Peyer's patch (tissue), 4 donors: ENCODE measurements at regions not wholly inside any gene's neighbourhood (a gene's known extent, or its start where the extent isn't known, plus 50 kb on each side); places are given as distances from the start of the nearest gene placed in this dataset.

ENCODE experiments used
- DNase-seq, 3 donors: peaks; one replicate each; pipeline ENCODE4 v3.0.0-alpha.2; 2017 to 2019
- H3K27ac ChIP-seq, 4 donors: fragments of 200-600 bp; sonication (generic); one replicate each; pipeline ENCODE4 v1.5.1; 2016 to 2019
- H3K27me3 ChIP-seq, 2 donors: fragments of 200-600 bp; sonication (generic); one replicate each; pipeline ENCODE4 v1.5.1; 2019
- H3K36me3 ChIP-seq, 3 donors: fragments of 200-600 bp; sonication (generic); one replicate each; pipeline ENCODE4 v1.5.1; 2016 to 2019
- H3K4me1 ChIP-seq, 4 donors: fragments of 200-600 bp; sonication (generic); one replicate each; pipeline ENCODE4 v1.5.1; 2016 to 2019
- H3K4me3 ChIP-seq, 4 donors: fragments of 200-600 bp; sonication (generic); 1 replicate in 3 of 4; 2 replicates in 1 of 4; pipeline ENCODE4 v1.5.1; 2016 to 2019; ENCODE audit warnings: mild to moderate bottlenecking in 1 of 4
- H3K9me3 ChIP-seq, 4 donors: fragments of 200-600 bp; sonication (generic); one replicate each; pipeline ENCODE4 v1.5.1; 2016 to 2019; ENCODE audit warnings: mild to moderate bottlenecking in 1 of 4
- POLR2A ChIP-seq, 2 donors: fragments of 450-650 bp; IDR thresholded peaks; one replicate each; pipeline ENCODE4 v1.5.1; 2017; ENCODE audit warnings: antibody characterized with exemption in 2 of 2, mild to moderate bottlenecking in 2 of 2, moderate library complexity in 2 of 2
- TF ChIP-seq, protein P1 (sequence below), 6 experiments: fragments of 450-650 bp in 4 of 6; fragments of 200-600 bp in 2 of 6; sonication (generic) in 1 of 6; IDR thresholded peaks; one replicate each; pipeline ENCODE4 v1.5.1; 2017 to 2019; ENCODE audit warnings: antibody characterized with exemption in 6 of 6, mild to moderate bottlenecking in 3 of 6, moderate library complexity in 1 of 6

DNA sequence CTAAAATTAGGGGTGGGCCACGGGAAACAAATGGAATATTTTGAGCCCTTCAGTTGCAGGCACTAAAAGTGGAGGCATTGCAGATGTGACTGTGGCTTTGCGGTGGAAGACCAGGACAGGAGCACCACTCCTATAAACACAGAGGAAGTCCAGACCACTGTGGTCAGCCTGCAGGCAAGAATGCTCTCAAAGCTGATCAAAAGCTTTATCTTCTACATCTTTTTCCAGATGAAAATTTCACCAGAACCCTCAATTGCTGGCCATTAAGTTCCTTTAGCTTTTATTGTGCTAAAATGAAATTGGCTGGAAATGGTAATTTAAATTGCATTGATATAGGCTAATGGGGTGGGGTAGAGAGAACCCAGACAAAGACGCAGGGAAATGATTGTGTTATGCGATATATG is 208.8 kb downstream of the ERCC6L2 start:
- Histone ChIP-seq H3K27ac (no peak overlapping the region), H3K4me1 (no peaks in the 10 kb centered on the region), H3K4me3 (no peak overlapping the region), H3K27me3 (no peaks in the 10 kb centered on the region), H3K9me3 (no peaks in the 10 kb centered on the region), H3K36me3 (no peaks in the 10 kb centered on the region)
- TF ChIP-seq POLR2A (IDR thresholded peaks at IDR 0.05) = no peak
- TF ChIP-seq, protein P1, sequence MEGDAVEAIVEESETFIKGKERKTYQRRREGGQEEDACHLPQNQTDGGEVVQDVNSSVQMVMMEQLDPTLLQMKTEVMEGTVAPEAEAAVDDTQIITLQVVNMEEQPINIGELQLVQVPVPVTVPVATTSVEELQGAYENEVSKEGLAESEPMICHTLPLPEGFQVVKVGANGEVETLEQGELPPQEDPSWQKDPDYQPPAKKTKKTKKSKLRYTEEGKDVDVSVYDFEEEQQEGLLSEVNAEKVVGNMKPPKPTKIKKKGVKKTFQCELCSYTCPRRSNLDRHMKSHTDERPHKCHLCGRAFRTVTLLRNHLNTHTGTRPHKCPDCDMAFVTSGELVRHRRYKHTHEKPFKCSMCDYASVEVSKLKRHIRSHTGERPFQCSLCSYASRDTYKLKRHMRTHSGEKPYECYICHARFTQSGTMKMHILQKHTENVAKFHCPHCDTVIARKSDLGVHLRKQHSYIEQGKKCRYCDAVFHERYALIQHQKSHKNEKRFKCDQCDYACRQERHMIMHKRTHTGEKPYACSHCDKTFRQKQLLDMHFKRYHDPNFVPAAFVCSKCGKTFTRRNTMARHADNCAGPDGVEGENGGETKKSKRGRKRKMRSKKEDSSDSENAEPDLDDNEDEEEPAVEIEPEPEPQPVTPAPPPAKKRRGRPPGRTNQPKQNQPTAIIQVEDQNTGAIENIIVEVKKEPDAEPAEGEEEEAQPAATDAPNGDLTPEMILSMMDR (IDR thresholded peaks at IDR 0.05) = no peak
- DNase-seq = no peak

DNA sequence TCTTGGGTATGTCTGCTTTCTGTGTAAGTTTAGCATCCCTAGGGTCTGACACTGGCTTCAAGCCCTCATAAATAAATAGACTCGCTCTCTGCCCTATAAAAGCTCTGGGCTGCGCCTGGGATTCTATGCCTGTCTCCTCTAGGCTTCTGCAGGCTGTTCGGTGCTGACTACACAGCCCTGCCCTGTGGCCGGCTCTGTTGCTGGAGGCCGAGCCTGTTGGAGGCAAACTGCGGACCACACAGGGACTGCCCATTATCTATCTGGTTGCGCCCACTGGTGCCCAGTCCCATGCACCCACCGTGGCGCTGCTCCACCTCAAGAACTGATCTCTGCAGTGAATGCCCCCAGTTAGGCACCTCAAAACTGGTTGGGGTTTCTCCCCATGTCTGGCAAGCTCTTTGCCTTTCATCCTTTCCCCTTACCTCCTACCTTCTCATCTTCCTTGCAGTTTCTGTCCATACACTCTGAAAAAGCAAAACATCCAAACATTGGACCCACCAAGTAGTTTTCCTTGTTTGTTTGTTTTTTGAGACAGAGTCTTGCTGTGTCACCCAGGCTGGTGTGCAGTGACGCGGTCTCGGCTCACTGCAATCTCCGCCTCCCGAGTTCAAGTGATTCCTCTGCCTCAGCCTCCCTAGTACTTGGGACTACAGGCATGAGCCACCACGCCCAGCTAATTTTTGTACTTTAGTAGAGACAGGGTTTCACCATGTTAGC is 207.2 kb downstream of the ERCC6L2 start:
- Histone ChIP-seq H3K4me3 (no peak overlapping the region), H3K4me1 (no peaks in the 10 kb centered on the region), H3K27me3 (no peaks in the 10 kb centered on the region), H3K36me3 (no peaks in the 10 kb centered on the region), H3K9me3 (no peaks in the 10 kb centered on the region), H3K27ac (no peak overlapping the region)
- TF ChIP-seq, protein P1 (IDR thresholded peaks at IDR 0.05) = no peak
- TF ChIP-seq POLR2A (IDR thresholded peaks at IDR 0.05) = no peak
- no peak for DNase-seq

DNA sequence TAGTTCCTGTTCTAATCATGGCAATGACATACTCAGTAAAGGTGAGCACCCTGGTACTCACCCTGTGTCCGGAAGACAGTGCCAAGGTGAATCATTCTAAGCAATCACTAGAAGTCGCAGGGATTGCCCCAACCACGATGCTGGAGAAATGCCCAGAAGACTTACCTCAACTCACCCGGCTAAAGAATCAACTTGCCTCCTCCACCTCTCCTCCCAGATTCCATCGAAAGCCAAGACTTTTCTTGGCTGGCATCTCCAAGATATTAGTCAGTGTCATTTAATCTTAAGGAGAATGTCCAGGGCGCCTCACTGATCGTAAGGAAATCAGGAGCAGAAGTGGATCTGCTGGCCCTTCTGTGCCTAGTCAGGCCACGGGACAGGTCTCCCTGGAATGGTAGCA is 204.9 kb downstream of the ERCC6L2 start:
- DNase-seq = no peak
- TF ChIP-seq POLR2A (IDR thresholded peaks at IDR 0.05) = no peak
- TF ChIP-seq, protein P1 (IDR thresholded peaks at IDR 0.05) = no peak
- Histone ChIP-seq H3K27me3 (no peaks in the 10 kb centered on the region), H3K4me1 (no peaks in the 10 kb centered on the region), H3K9me3 (no peaks in the 10 kb centered on the region), H3K4me3 (no peak overlapping the region), H3K36me3 (no peaks in the 10 kb centered on the region), H3K27ac (peak overlapping the region in 1 of 4 donors; percentile 48)

DNA sequence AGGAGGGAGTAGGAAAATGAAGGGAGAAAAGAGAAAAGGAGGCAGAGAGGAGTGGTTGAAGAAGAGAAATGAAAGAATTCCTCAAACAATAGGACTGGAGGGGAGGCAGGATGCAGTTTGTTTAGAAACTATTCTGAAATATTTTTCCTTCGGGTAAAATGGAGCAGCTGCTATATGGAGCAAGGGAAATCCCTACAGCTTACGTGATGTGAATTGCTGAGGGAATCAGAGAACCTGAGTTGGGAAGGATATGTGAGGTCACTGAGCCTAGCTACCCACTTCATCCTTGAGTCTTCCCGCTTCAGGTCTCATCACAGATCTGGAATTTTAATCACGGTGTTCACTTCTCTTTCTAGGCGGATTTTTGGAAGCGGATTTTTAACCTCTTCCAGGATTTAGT is 204.3 kb downstream of the ERCC6L2 start:
- peak overlapping the region in 1 of 4 donors; percentile 48 for H3K27ac ChIP-seq
- DNase-seq = no peak

DNA sequence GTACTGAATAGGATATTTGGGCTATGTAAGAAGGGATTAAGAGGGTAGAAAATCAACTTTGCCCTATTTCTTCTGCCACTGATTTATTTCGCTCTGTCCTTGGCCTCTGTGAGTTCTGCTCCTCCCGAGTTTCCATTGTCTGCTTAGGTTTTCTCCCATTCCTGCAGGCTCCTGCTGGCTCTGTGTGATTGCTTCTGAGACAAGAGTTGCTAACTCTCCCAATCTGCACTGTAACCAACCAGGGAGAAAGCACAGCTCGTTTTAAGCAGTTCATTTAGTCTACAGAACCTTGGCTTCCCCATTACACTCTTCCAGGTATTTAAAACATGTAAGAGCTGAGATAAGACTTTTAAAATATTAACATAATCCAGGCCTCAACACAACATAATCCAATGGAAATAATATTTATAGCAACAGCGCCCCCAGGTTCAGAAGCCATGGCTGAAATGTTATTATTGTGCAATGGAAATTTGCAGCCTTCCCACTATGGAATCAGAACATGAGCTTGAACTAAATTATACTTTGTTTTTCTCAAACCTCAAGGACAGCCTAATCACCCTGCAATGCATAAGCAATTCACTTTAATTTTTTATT is 203.5 kb downstream of the ERCC6L2 start:
- H3K36me3 ChIP-seq = no peaks in the 10 kb centered on the region
- peak overlapping the region in 1 of 4 donors; percentile 48 for H3K27ac ChIP-seq
- TF ChIP-seq POLR2A (IDR thresholded peaks at IDR 0.05) = no peak
- TF ChIP-seq, protein P1 (IDR thresholded peaks at IDR 0.05) = no peak
- H3K4me3 ChIP-seq = no peak overlapping the region
- DNase-seq = no peak
- H3K4me1 ChIP-seq = no peaks in the 10 kb centered on the region
- H3K9me3 ChIP-seq = no peaks in the 10 kb centered on the region
- no peaks in the 10 kb centered on the region for H3K27me3 ChIP-seq

More for the DNA sequence above, 204.3 kb downstream of the ERCC6L2 start:
- Histone ChIP-seq H3K27me3 (no peaks in the 10 kb centered on the region), H3K4me3 (no peak overlapping the region), H3K4me1 (no peaks in the 10 kb centered on the region), H3K9me3 (no peaks in the 10 kb centered on the region), H3K36me3 (no peaks in the 10 kb centered on the region)
- TF ChIP-seq, protein P1 (IDR thresholded peaks at IDR 0.05) = no peak
- no peak for TF ChIP-seq POLR2A (IDR thresholded peaks at IDR 0.05)
